ENCODE measurements at regions not wholly inside any gene's neighbourhood (a gene's known extent, or its start where the extent isn't known, plus 50 kb on each side); places are given as distances from the start of the nearest gene placed in this dataset.

GRCh38 chr10:47189802-47190201 is 110.2 kb upstream of the GDF10 start:
- no peak for TF ChIP-seq CTCF (IDR thresholded peaks at IDR 0.05; ENCODE audit: low read depth, low read length)
- Histone ChIP-seq H3K4me3 (no peak overlapping the region), H3K27ac (no peak overlapping the region), H3K27me3 (no peaks in the 10 kb centered on the region), H3K4me1 (ENCODE audit: low read depth) (no peaks in the 10 kb centered on the region), H3K36me3 (no peaks in the 10 kb centered on the region), H3K9me3 (ENCODE audit: low read depth) (no peaks in the 10 kb centered on the region)
- DNase-seq (ENCODE audit: low read depth in 1 of 2, low spot score in 1 of 2), result no peak

- TF ChIP-seq CTCF (IDR thresholded peaks at IDR 0.05; ENCODE audit: low read depth, low read length), result no peak
Observed at GRCh38 chr10:47190301-47190700, 109.7 kb upstream of the GDF10 start.

GRCh38 chr10:47190802-47191450 is 109.1 kb upstream of the GDF10 start:
- Histone ChIP-seq H3K9me3 (ENCODE audit: low read depth) (no peaks in the 10 kb centered on the region), H3K4me1 (ENCODE audit: low read depth) (no peaks in the 10 kb centered on the region), H3K27ac (no peak overlapping the region), H3K36me3 (no peaks in the 10 kb centered on the region), H3K27me3 (no peaks in the 10 kb centered on the region), H3K4me3 (no peak overlapping the region)
- no peak for DNase-seq (ENCODE audit: low read depth in 1 of 2, low spot score in 1 of 2)
- TF ChIP-seq CTCF (IDR thresholded peaks at IDR 0.05; ENCODE audit: low read depth, low read length), result no peak

More at GRCh38 chr10:47190301-47190700, 109.7 kb upstream of the GDF10 start:
- Histone ChIP-seq H3K36me3 (no peaks in the 10 kb centered on the region), H3K27me3 (no peaks in the 10 kb centered on the region), H3K4me1 (ENCODE audit: low read depth) (no peaks in the 10 kb centered on the region), H3K4me3 (no peak overlapping the region), H3K9me3 (ENCODE audit: low read depth) (no peaks in the 10 kb centered on the region), H3K27ac (no peak overlapping the region)
- no peak for DNase-seq (ENCODE audit: low read depth in 1 of 2, low spot score in 1 of 2)

- DNase-seq (ENCODE audit: low read depth in 1 of 2, low spot score in 1 of 2), result no peak
- Histone ChIP-seq H3K4me3 (no peak overlapping the region), H3K27me3 (no peaks in the 10 kb centered on the region), H3K27ac (no peak overlapping the region), H3K4me1 (ENCODE audit: low read depth) (no peaks in the 10 kb centered on the region), H3K9me3 (ENCODE audit: low read depth) (no peaks in the 10 kb centered on the region), H3K36me3 (no peaks in the 10 kb centered on the region)
- no peak for TF ChIP-seq CTCF (IDR thresholded peaks at IDR 0.05; ENCODE audit: low read depth, low read length)
Observed at GRCh38 chr10:47192273-47192672, 107.7 kb upstream of the GDF10 start.

- Histone ChIP-seq H3K9me3 (ENCODE audit: low read depth) (no peaks in the 10 kb centered on the region), H3K4me3 (no peak overlapping the region), H3K4me1 (ENCODE audit: low read depth) (no peaks in the 10 kb centered on the region), H3K27ac (no peak overlapping the region), H3K36me3 (no peaks in the 10 kb centered on the region), H3K27me3 (no peaks in the 10 kb centered on the region)
- TF ChIP-seq CTCF (IDR thresholded peaks at IDR 0.05; ENCODE audit: low read depth, low read length), result no peak
- DNase-seq (ENCODE audit: low read depth in 1 of 2, low spot score in 1 of 2), result no peak
Observed at GRCh38 chr10:47193666-47194065, 106.3 kb upstream of the GDF10 start.
